ENCODE measurements at regions not wholly inside any gene's neighbourhood (a gene's known extent, or its start where the extent isn't known, plus 50 kb on each side); places are given as distances from the start of the nearest gene placed in this dataset.

DNA sequence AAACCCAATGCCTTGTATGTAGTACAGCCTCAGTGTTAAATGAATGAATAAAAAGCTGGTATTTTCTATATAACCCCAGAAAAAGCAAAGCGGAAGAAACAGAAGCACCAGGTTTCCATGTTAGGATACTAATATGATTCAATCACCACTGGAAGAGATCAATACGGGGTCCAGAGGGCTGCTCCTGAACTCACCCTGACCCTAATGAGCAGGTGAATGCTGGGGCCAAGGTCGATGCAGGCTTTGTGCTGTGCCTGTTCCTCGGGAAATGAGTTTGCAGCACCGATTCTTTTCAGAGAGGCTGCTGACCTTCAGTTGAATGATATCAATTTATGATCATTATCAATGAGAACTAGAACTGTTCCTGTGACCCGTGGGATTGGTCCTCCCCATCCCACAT is 228.5 kb downstream of the CDCA7 start:
- H3K4me3 ChIP-seq (ENCODE audit: insufficient read depth, low read depth, low read length, poor library complexity, severe bottlenecking) = no peak overlapping the region
- no peaks in the 10 kb centered on the region for H3K36me3 ChIP-seq (ENCODE audit: control insufficient read depth, insufficient read depth, low read length)

DNA sequence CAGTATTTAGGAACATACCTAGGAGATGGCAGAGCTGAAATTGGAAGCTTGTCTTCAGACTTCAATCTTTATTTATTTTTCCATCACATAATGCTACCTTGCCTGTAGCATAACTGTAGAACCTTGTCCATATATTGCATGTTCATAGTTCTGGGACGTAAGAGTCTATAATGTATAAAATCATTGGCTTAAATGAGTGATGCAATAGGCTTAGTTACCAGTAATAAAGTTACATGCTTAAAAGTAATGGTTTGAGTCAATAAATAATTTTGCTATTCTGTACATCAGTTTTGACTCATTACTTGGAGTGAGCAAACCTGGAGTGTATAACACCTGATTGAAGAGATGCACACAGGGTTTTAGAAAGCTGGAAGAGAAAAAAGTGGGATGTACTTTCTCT is 229.3 kb downstream of the CDCA7 start:
- no peaks in the 10 kb centered on the region for H3K36me3 ChIP-seq (ENCODE audit: control insufficient read depth, insufficient read depth, low read length)
- no peaks in the 10 kb centered on the region for H3K4me1 ChIP-seq (ENCODE audit: control insufficient read depth, insufficient read depth, low read length, poor library complexity, severe bottlenecking)
- H3K4me3 ChIP-seq (ENCODE audit: insufficient read depth, low read depth, low read length, poor library complexity, severe bottlenecking) = no peak overlapping the region
- H3K27me3 ChIP-seq (replicated peaks; ENCODE audit: control insufficient read depth, insufficient read depth, low read length, poor library complexity, severe bottlenecking) = no peaks in the 10 kb centered on the region
- no peaks in the 10 kb centered on the region for H3K9me3 ChIP-seq (ENCODE audit: control insufficient read depth, low read length)
- no peak overlapping the region for H3K27ac ChIP-seq (ENCODE audit: insufficient read depth, low read length, poor library complexity, severe bottlenecking)
- DNase-seq = no peak

More for the DNA sequence above, 228.5 kb downstream of the CDCA7 start:
- Histone ChIP-seq H3K27me3 (replicated peaks; ENCODE audit: control insufficient read depth, insufficient read depth, low read length, poor library complexity, severe bottlenecking) (no peaks in the 10 kb centered on the region), H3K4me1 (ENCODE audit: control insufficient read depth, insufficient read depth, low read length, poor library complexity, severe bottlenecking) (no peaks in the 10 kb centered on the region), H3K9me3 (ENCODE audit: control insufficient read depth, low read length) (no peaks in the 10 kb centered on the region), H3K27ac (ENCODE audit: insufficient read depth, low read length, poor library complexity, severe bottlenecking) (no peak overlapping the region)
- DNase-seq = no peak

DNA sequence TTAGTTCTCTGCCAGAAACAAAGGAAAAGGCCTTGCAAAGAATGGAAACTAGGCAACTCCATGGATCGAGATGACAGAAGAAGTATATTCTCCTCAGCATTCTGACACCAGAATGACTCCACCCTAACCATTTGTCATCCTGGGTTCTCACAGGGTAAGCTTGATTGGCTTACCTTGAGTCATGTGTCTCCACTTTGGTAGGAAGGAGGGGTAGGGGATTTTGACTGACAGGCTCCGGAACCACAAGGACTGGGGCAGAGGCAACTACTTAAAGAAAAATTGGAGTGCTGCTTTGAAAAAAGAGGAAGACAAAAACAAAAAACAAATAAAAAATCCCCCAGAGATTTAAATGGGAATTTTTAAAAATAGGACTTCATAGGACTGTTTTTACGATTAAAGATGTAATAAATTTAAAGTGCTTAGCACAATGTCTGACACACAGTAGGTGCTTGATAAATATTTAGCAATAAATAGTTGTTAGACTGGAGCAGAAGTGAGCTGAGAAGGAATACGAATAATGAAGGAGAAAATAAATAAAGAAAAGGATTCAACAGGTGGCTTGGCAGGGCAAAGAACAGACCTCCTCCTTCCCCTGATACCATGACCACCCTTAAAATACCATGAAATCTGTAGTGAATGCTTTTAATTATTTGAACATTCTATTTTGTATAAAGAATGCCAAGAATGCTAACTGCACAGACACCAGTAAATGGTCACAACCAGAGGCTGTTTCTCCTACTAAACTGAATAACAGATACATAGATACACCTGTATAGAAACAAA is 230.2 kb downstream of the CDCA7 start:
- no peak overlapping the region for H3K4me3 ChIP-seq (ENCODE audit: insufficient read depth, low read depth, low read length, poor library complexity, severe bottlenecking)
- H3K4me1 ChIP-seq (ENCODE audit: control insufficient read depth, insufficient read depth, low read length, poor library complexity, severe bottlenecking) = no peaks in the 10 kb centered on the region
- no peaks in the 10 kb centered on the region for H3K9me3 ChIP-seq (ENCODE audit: control insufficient read depth, low read length)
- no peaks in the 10 kb centered on the region for H3K36me3 ChIP-seq (ENCODE audit: control insufficient read depth, insufficient read depth, low read length)
- no peak overlapping the region for H3K27ac ChIP-seq (ENCODE audit: insufficient read depth, low read length, poor library complexity, severe bottlenecking)
- no peaks in the 10 kb centered on the region for H3K27me3 ChIP-seq (replicated peaks; ENCODE audit: control insufficient read depth, insufficient read depth, low read length, poor library complexity, severe bottlenecking)
- DNase-seq = no peak

DNA sequence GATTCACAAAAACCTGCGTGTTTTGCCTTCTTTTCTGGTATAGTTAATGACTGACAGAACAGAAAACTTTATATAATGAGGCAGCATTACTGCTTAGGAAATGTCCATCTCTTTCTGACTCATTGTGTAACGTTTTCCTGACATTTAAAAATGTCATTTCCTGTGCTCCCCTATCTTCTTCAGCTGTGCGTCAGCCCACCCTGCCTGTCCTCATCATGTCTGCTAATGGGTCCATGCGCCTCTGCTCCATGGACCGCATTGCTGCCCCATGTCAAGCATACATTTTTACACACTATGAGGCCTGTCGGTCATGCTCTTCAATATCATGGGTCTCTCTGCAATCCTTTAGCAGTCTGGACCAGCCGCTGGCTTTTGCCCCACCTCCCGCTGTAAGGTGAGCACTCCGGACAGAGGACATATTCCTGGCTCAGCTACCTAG is 234.3 kb downstream of the CDCA7 start:
- no peaks in the 10 kb centered on the region for H3K9me3 ChIP-seq (ENCODE audit: control insufficient read depth, low read length)
- no peaks in the 10 kb centered on the region for H3K27me3 ChIP-seq (replicated peaks; ENCODE audit: control insufficient read depth, insufficient read depth, low read length, poor library complexity, severe bottlenecking)
- H3K36me3 ChIP-seq (ENCODE audit: control insufficient read depth, insufficient read depth, low read length) = no peaks in the 10 kb centered on the region
- no peak overlapping the region for H3K27ac ChIP-seq (ENCODE audit: insufficient read depth, low read length, poor library complexity, severe bottlenecking)
- no peak for DNase-seq
- no peak overlapping the region for H3K4me3 ChIP-seq (ENCODE audit: insufficient read depth, low read depth, low read length, poor library complexity, severe bottlenecking)
- no peaks in the 10 kb centered on the region for H3K4me1 ChIP-seq (ENCODE audit: control insufficient read depth, insufficient read depth, low read length, poor library complexity, severe bottlenecking)

DNA sequence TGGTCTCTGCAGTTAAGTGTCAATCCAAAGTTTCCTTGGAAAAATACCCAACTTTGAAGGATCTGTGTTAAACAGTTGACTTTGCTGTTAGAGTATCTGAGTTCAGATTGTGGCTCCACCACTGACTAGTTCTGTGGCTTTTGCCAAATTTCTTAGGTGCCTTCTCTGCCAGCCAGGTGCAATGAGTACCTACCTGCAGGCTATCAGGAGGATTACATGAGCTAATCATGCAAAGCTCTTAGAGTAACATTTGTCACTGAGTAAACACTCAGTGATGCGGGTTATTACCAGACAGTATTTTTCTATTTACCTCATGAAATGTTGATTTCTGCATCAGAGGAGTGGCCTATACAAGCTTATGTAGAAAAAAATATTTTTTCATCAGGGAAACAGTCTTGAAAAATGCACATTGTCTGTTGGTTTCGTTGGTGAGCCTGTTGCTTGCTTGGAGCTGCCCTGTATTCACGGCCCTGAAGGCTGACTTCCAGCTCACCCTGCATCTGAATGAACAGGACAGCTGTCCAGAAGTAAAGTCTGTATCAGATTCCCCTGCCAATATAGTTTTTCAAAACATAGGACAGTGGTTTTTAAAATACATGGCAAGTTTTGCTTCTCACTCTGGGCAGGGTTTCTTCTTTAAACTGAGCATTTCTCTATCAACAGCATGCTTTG is 235.1 kb downstream of the CDCA7 start:
- Histone ChIP-seq H3K36me3 (ENCODE audit: control insufficient read depth, insufficient read depth, low read length) (no peaks in the 10 kb centered on the region), H3K4me1 (ENCODE audit: control insufficient read depth, insufficient read depth, low read length, poor library complexity, severe bottlenecking) (no peaks in the 10 kb centered on the region), H3K27me3 (replicated peaks; ENCODE audit: control insufficient read depth, insufficient read depth, low read length, poor library complexity, severe bottlenecking) (no peaks in the 10 kb centered on the region), H3K4me3 (ENCODE audit: insufficient read depth, low read depth, low read length, poor library complexity, severe bottlenecking) (no peak overlapping the region), H3K27ac (ENCODE audit: insufficient read depth, low read length, poor library complexity, severe bottlenecking) (no peak overlapping the region), H3K9me3 (ENCODE audit: control insufficient read depth, low read length) (no peaks in the 10 kb centered on the region)
- DNase-seq = no peak

DNA sequence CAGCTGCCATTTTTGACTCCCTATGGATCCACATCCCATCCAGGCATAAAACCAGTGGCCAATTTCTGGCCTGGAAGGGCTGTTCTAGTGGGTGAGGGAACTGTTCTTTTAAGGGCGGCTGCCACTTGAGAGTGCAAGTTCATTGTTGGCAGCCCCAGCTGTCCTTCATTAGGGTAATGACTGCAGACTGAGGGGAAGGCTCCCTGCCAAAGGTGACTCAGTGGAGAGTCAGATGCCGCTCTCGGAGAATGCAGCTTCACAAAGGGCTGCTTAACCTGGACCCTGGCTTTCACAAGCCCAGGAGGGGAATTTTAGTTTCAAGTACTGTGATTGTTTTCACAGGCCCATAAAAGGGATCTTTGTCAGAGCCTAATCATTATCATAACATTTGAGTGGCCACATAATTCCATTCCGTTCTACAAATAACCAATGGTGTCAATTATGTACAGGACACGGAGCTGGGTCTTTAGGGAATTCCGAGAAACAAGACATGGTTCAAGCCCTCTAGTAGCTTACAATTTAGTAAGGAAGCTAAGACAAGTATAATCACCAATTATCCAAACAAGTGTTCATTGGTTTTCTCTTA is 235.7 kb downstream of the CDCA7 start:
- Histone ChIP-seq H3K27ac (ENCODE audit: insufficient read depth, low read length, poor library complexity, severe bottlenecking) (no peak overlapping the region), H3K4me1 (ENCODE audit: control insufficient read depth, insufficient read depth, low read length, poor library complexity, severe bottlenecking) (no peaks in the 10 kb centered on the region), H3K27me3 (replicated peaks; ENCODE audit: control insufficient read depth, insufficient read depth, low read length, poor library complexity, severe bottlenecking) (no peaks in the 10 kb centered on the region), H3K4me3 (ENCODE audit: insufficient read depth, low read depth, low read length, poor library complexity, severe bottlenecking) (no peak overlapping the region), H3K9me3 (ENCODE audit: control insufficient read depth, low read length) (no peaks in the 10 kb centered on the region), H3K36me3 (ENCODE audit: control insufficient read depth, insufficient read depth, low read length) (no peaks in the 10 kb centered on the region)
- no peak for DNase-seq

DNA sequence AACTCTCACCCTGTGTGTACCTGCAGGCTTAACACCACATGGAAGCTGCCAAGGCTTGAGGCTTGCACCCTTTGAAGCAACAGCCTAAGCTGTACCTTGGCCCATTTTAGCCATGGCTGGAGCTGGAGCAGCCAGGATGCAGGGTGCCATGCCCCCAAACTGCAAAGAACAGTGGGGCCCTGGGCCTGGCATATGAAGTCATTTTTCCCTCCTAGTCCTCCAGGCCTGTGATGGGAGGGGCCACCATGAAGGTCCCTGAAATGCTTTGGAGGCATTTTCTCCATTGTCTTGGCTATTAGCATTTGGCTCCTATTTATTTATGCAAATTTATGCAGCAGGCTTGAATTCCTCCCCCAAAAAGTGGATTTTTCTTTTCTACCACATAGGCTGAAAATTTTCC is 238.4 kb downstream of the CDCA7 start:
- no peaks in the 10 kb centered on the region for H3K9me3 ChIP-seq (ENCODE audit: control insufficient read depth, low read length)
- no peak overlapping the region for H3K4me3 ChIP-seq (ENCODE audit: insufficient read depth, low read depth, low read length, poor library complexity, severe bottlenecking)
- no peaks in the 10 kb centered on the region for H3K36me3 ChIP-seq (ENCODE audit: control insufficient read depth, insufficient read depth, low read length)
- H3K4me1 ChIP-seq (ENCODE audit: control insufficient read depth, insufficient read depth, low read length, poor library complexity, severe bottlenecking) = no peaks in the 10 kb centered on the region
- no peaks in the 10 kb centered on the region for H3K27me3 ChIP-seq (replicated peaks; ENCODE audit: control insufficient read depth, insufficient read depth, low read length, poor library complexity, severe bottlenecking)
- DNase-seq = no peak
- H3K27ac ChIP-seq (ENCODE audit: insufficient read depth, low read length, poor library complexity, severe bottlenecking) = no peak overlapping the region

DNA sequence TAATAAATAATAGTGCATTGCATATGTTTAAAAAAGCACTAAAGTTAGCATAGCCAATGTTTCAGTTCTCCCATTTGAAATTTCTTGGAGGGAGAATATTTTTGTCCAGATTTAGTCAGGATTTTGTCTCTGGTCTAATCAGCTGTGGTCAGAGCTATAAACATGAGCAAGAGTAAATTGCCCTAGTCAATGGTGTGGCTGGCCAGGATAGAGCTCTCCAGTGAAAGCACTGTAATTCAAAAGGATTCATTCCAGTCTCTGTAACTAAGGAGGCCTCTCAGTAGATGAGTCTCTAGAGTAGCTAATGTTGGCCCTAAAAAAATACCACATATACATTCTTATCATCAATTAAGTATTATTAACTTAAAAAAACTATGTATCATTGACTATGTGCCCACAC is 241.6 kb downstream of the CDCA7 start:
- DNase-seq = no peak
- no peaks in the 10 kb centered on the region for H3K27me3 ChIP-seq (replicated peaks; ENCODE audit: control insufficient read depth, insufficient read depth, low read length, poor library complexity, severe bottlenecking)
- H3K4me3 ChIP-seq (ENCODE audit: insufficient read depth, low read depth, low read length, poor library complexity, severe bottlenecking) = no peak overlapping the region
- H3K36me3 ChIP-seq (ENCODE audit: control insufficient read depth, insufficient read depth, low read length) = no peaks in the 10 kb centered on the region
- no peaks in the 10 kb centered on the region for H3K4me1 ChIP-seq (ENCODE audit: control insufficient read depth, insufficient read depth, low read length, poor library complexity, severe bottlenecking)
- no peaks in the 10 kb centered on the region for H3K9me3 ChIP-seq (ENCODE audit: control insufficient read depth, low read length)
- H3K27ac ChIP-seq (ENCODE audit: insufficient read depth, low read length, poor library complexity, severe bottlenecking) = no peak overlapping the region

DNA sequence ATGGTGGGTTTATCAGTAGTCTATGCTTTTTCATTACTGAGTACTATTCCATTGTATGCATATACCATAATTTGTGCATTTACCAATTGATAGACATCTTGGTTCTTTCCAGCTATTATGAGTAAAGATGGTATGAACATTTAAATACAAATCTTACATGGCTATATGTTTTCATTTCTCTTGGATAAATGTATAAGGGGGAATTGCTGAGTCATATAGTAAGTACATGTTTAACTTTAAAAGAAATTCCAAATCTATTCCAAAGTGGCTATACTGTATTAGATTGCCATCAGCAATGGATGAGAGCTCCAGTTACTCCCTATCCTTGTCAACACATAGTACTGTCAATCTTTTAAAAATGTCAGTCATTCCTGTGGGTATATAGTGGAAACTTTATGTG is 243.9 kb downstream of the CDCA7 start:
- no peaks in the 10 kb centered on the region for H3K36me3 ChIP-seq (ENCODE audit: control insufficient read depth, insufficient read depth, low read length)
- no peaks in the 10 kb centered on the region for H3K27me3 ChIP-seq (replicated peaks; ENCODE audit: control insufficient read depth, insufficient read depth, low read length, poor library complexity, severe bottlenecking)

DNA sequence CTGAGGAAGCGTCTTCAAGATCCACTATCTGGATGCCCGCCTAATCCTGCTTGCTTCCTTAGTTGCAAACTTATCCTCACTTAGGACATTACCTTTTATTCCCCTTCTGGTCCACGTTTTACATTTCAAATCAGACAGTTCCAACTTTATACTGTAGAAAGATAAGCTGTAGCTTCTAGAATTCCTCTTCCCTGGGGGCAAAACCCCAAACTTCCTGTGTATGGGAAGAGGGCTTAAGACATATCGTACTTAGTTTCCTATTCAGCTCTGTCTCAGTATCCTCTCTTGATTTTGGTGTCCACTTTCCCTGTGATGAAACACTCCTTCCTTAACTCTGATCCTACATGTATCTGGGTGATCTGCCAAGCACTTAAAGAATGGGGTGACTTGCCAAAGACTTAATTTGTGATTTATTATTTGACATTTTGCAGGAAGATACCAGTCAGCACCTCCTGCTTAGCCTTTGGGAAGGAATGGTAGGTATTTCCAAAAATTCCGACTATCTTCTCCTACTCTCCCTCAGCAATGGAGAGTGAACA is 245.2 kb downstream of the CDCA7 start:
- DNase-seq = no peak
- Histone ChIP-seq H3K36me3 (ENCODE audit: control insufficient read depth, insufficient read depth, low read length) (no peaks in the 10 kb centered on the region), H3K27me3 (replicated peaks; ENCODE audit: control insufficient read depth, insufficient read depth, low read length, poor library complexity, severe bottlenecking) (no peaks in the 10 kb centered on the region), H3K4me1 (ENCODE audit: control insufficient read depth, insufficient read depth, low read length, poor library complexity, severe bottlenecking) (no peaks in the 10 kb centered on the region), H3K27ac (ENCODE audit: insufficient read depth, low read length, poor library complexity, severe bottlenecking) (no peak overlapping the region), H3K9me3 (ENCODE audit: control insufficient read depth, low read length) (no peaks in the 10 kb centered on the region), H3K4me3 (ENCODE audit: insufficient read depth, low read depth, low read length, poor library complexity, severe bottlenecking) (no peak overlapping the region)

More for the DNA sequence above, 243.9 kb downstream of the CDCA7 start:
- Histone ChIP-seq H3K4me3 (ENCODE audit: insufficient read depth, low read depth, low read length, poor library complexity, severe bottlenecking) (no peak overlapping the region), H3K9me3 (ENCODE audit: control insufficient read depth, low read length) (no peaks in the 10 kb centered on the region), H3K27ac (ENCODE audit: insufficient read depth, low read length, poor library complexity, severe bottlenecking) (no peak overlapping the region), H3K4me1 (ENCODE audit: control insufficient read depth, insufficient read depth, low read length, poor library complexity, severe bottlenecking) (no peaks in the 10 kb centered on the region)
- DNase-seq = no peak
